Neural cell (in vitro differentiated cells): ENCODE measurements at regions not wholly inside any gene's neighbourhood (a gene's known extent, or its start where the extent isn't known, plus 50 kb on each side); places are given as distances from the start of the nearest gene placed in this dataset.

Source experiments
- H2AFZ ChIP-seq: fragments of 200-600, 300-800 bp; sonication (generic), shearing (Covaris generic); 2 replicates; pipeline ENCODE4 v1.6.0; 2014; ENCODE audit warnings: low read depth, mild to moderate bottlenecking, antibody characterized with exemption, low read length, moderate library complexity
- H3F3A ChIP-seq: fragments of 200-600 bp; shearing (Covaris generic); 2 replicates; pipeline ENCODE4 v1.6.1; 2016; ENCODE audit warnings: mild to moderate bottlenecking, moderate library complexity, mixed read lengths, antibody characterized with exemption, low read length; ENCODE audit not compliant: insufficient read depth, poor library complexity, severe bottlenecking
- H3K27ac ChIP-seq: fragments of 200-600, 300-800 bp; sonication (generic), shearing (Covaris generic); 2 replicates; pipeline ENCODE4 v1.5.1; 2014; ENCODE audit warnings: mild to moderate bottlenecking, low read length, moderate library complexity
- H3K27me3 ChIP-seq: fragments of 300-800, 200-600 bp; sonication (generic), shearing (Covaris generic); 2 replicates; pipeline ENCODE4 v1.6.0; 2014; ENCODE audit warnings: mild to moderate bottlenecking, low read depth, low read length, moderate library complexity; ENCODE audit not compliant: insufficient read depth
- H3K36me3 ChIP-seq: fragments of 300-800, 200-600 bp; sonication (generic), shearing (Covaris generic); 2 replicates; pipeline ENCODE4 v1.5.1; 2014; ENCODE audit warnings: mild to moderate bottlenecking, antibody characterized with exemption, low read length, moderate library complexity; ENCODE audit not compliant: insufficient read depth
- H3K4me2 ChIP-seq: fragments of 300-800, 200-600 bp; sonication (generic), shearing (Covaris generic); 2 replicates; pipeline ENCODE4 v1.6.0; 2014; ENCODE audit warnings: mild to moderate bottlenecking, low read length
- H3K4me3 ChIP-seq: fragments of 300-800, 200-600 bp; sonication (generic), shearing (Covaris generic); 2 replicates; pipeline ENCODE4 v1.5.1; 2014; ENCODE audit warnings: mild to moderate bottlenecking, low read length, moderate library complexity
- H3K79me2 ChIP-seq: fragments of 200-600 bp; shearing (Covaris generic); replicated peaks from 2 replicates; pipeline ENCODE4 v1.6.0; 2014; ENCODE audit warnings: mild to moderate bottlenecking, low read length, moderate library complexity; ENCODE audit not compliant: insufficient read depth
- H3K9ac ChIP-seq: fragments of 300-800, 200-600 bp; sonication (generic), shearing (Covaris generic); 2 replicates; pipeline ENCODE4 v1.6.1; 2016; ENCODE audit warnings: mild to moderate bottlenecking, low read length, mixed read lengths
- H3K9me2 ChIP-seq: fragments of 200-600 bp; shearing (Covaris generic); 2 replicates; pipeline ENCODE4 v1.6.1; 2016; ENCODE audit warnings: mild to moderate bottlenecking, low read length, mixed read lengths; ENCODE audit not compliant: insufficient read depth
- H3K9me3 ChIP-seq: fragments of 200-600, 300-800 bp; sonication (generic), shearing (Covaris generic); 2 replicates; pipeline ENCODE4 v1.6.1; 2016; ENCODE audit warnings: mild to moderate bottlenecking, mixed run types, low read length, moderate library complexity, mixed read lengths
- H4K20me1 ChIP-seq: fragments of 200-600 bp; shearing (Covaris generic); 2 replicates; pipeline ENCODE4 v1.6.1; 2016; ENCODE audit warnings: mild to moderate bottlenecking, mixed run types; ENCODE audit not compliant: insufficient read depth
- CTCF ChIP-seq: fragments of 450-650 bp; IDR thresholded peaks from 2 replicates; pipeline ENCODE4 v1.5.1; 2014; ENCODE audit warnings: antibody characterized with exemption, mild to moderate bottlenecking, moderate library complexity; ENCODE audit not compliant: poor library complexity, severe bottlenecking
- EP300 ChIP-seq: fragments of 450-650 bp; conservative IDR thresholded peaks from 2 replicates; pipeline ENCODE4 v1.6.1; 2014; ENCODE audit warnings: antibody characterized with exemption, mild to moderate bottlenecking, moderate library complexity; ENCODE audit not compliant: poor library complexity, severe bottlenecking
- EZH2 ChIP-seq: fragments of 200-600, 300-800 bp; shearing (Covaris generic), sonication (generic); IDR thresholded peaks from 2 replicates; pipeline ENCODE4 v1.6.1; 2014; ENCODE audit warnings: antibody characterized with exemption, low read length, borderline replicate concordance, mild to moderate bottlenecking; ENCODE audit not compliant: insufficient read depth, poor library complexity, severe bottlenecking
- MXI1 ChIP-seq: fragments of 450-650 bp; conservative IDR thresholded peaks from 2 replicates; pipeline ENCODE4 v1.6.1; 2014; ENCODE audit warnings: antibody characterized with exemption, mild to moderate bottlenecking; ENCODE audit not compliant: poor library complexity, severe bottlenecking
- POLR2AphosphoS5 ChIP-seq: IDR thresholded peaks from 2 replicates; pipeline ENCODE4 v1.6.1; 2012
- RAD21 ChIP-seq: fragments of 450-650 bp; conservative IDR thresholded peaks from 2 replicates; pipeline ENCODE4 v1.6.1; 2014; ENCODE audit warnings: antibody characterized with exemption, mild to moderate bottlenecking, moderate library complexity
- REST ChIP-seq: IDR thresholded peaks from 2 replicates; pipeline ENCODE4 v1.6.1; 2012; ENCODE audit warnings: borderline replicate concordance
- SMC3 ChIP-seq: fragments of 450-650 bp; conservative IDR thresholded peaks from 2 replicates; pipeline ENCODE4 v1.6.1; 2014; ENCODE audit warnings: antibody characterized with exemption, mild to moderate bottlenecking, moderate library complexity; ENCODE audit not compliant: poor library complexity
- TAF1 ChIP-seq: IDR thresholded peaks from 2 replicates; pipeline ENCODE4 v1.6.1; 2012; ENCODE audit warnings: low read depth

- H4K20me1 ChIP-seq: no peaks in the 10 kb centered on the region
- H2AFZ ChIP-seq: no peak overlapping the region
- no peak overlapping the region for H3K4me3 ChIP-seq
- no peaks in the 10 kb centered on the region for H3F3A ChIP-seq
- H3K9me2 ChIP-seq: no peaks in the 10 kb centered on the region
- H3K27ac ChIP-seq: no peak overlapping the region
- no peak overlapping the region for H3K4me2 ChIP-seq
- no peaks in the 10 kb centered on the region for H3K27me3 ChIP-seq
- TF ChIP-seq EZH2 (no peak), POLR2AphosphoS5 (no peak), CTCF (no peak), TAF1 (no peak), EP300 (no peak), RAD21 (no peak), SMC3 (no peak), MXI1 (no peak), REST (no peak)
- H3K9me3 ChIP-seq: no peaks in the 10 kb centered on the region
- no peaks in the 10 kb centered on the region for H3K79me2 ChIP-seq
- no peak overlapping the region for H3K9ac ChIP-seq
- no peaks in the 10 kb centered on the region for H3K36me3 ChIP-seq
Observed at GRCh38 chr2:100716581-100716980, 103.4 kb upstream of the NPAS2 start.

- no peaks in the 10 kb centered on the region for H3K9me2 ChIP-seq
- no peaks in the 10 kb centered on the region for H3K27me3 ChIP-seq
- no peaks in the 10 kb centered on the region for H3K79me2 ChIP-seq
- H3K9ac ChIP-seq: no peak overlapping the region
- TF ChIP-seq RAD21 (no peak), EP300 (no peak), MXI1 (no peak)
- no peaks in the 10 kb centered on the region for H3K36me3 ChIP-seq
- no peaks in the 10 kb centered on the region for H4K20me1 ChIP-seq
- H3K27ac ChIP-seq: no peak overlapping the region
- H3K4me3 ChIP-seq: no peak overlapping the region
- H3F3A ChIP-seq: no peaks in the 10 kb centered on the region
- no peak overlapping the region for H3K4me2 ChIP-seq
- no peaks in the 10 kb centered on the region for H3K9me3 ChIP-seq
- no peak overlapping the region for H2AFZ ChIP-seq
Observed at GRCh38 chr2:100718065-100718629, 101.8 kb upstream of the NPAS2 start.

GRCh38 chr2:100720445-100720844, 99.5 kb upstream of the NPAS2 start:
- Histone ChIP-seq H3K27ac (no peak overlapping the region), H3K36me3 (no peaks in the 10 kb centered on the region), H3K4me2 (no peak overlapping the region), H3K79me2 (no peaks in the 10 kb centered on the region), H3K9me2 (no peaks in the 10 kb centered on the region), H4K20me1 (no peaks in the 10 kb centered on the region), H3K27me3 (no peaks in the 10 kb centered on the region), H3K4me3 (no peak overlapping the region), H3F3A (no peaks in the 10 kb centered on the region), H3K9me3 (no peaks in the 10 kb centered on the region), H3K9ac (no peak overlapping the region), H2AFZ (no peak overlapping the region)
- TF ChIP-seq MXI1 (no peak), POLR2AphosphoS5 (no peak), REST (no peak), EP300 (no peak), SMC3 (no peak), TAF1 (no peak), RAD21 (no peak), CTCF (no peak), EZH2 (no peak)
